ENCODE measurements at regions not wholly inside any gene's neighbourhood (a gene's known extent, or its start where the extent isn't known, plus 50 kb on each side); places are given as distances from the start of the nearest gene placed in this dataset.

DNA sequence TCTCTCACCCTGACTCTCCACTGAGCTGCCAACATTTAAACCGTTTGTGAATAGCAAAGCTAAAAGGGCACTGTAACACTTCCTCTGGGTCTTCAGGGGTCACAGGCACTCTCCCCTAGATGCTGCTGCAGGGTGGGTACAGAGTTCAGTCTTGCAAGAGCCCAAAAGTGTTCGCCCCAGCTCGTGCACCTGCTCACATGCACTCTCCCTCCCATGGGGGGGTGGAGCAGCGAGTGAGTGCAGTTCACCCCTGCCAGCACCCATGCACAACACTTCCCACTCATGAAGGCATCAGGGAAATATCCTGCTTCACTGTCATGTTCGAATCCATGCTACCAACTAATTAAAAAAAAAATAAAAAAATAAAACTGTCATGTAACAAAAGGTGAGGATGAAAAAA, 950.7 kb upstream of the PRR20A start:
- H3K4me3 ChIP-seq, result no peak overlapping the region
- no peaks in the 10 kb centered on the region for H3K27me3 ChIP-seq
- no peaks in the 10 kb centered on the region for H3K4me1 ChIP-seq
- H3K9me3 ChIP-seq, result peaks cover 0 to 12% (median 3%) of the 10 kb centered on the region in 4 donors
- DNase-seq (ENCODE audit: extremely low spot score), result no peak
- no peak overlapping the region for H3K27ac ChIP-seq (replicated peaks in 1 of 4)
- intact Hi-C loops (cut with DNase I), result no loop called here
- 83% methylated on average over 5 of the region's 5 CpGs for WGBS
- no peaks in the 10 kb centered on the region for H3K36me3 ChIP-seq
- TF ChIP-seq POLR2AphosphoS5 (IDR thresholded peaks at IDR 0.05) (no peak), POLR2A (IDR thresholded peaks at IDR 0.05; ENCODE audit: low read depth) (no peak), EP300 (IDR thresholded peaks at IDR 0.05) (no peak)
- TF ChIP-seq, protein P1, sequence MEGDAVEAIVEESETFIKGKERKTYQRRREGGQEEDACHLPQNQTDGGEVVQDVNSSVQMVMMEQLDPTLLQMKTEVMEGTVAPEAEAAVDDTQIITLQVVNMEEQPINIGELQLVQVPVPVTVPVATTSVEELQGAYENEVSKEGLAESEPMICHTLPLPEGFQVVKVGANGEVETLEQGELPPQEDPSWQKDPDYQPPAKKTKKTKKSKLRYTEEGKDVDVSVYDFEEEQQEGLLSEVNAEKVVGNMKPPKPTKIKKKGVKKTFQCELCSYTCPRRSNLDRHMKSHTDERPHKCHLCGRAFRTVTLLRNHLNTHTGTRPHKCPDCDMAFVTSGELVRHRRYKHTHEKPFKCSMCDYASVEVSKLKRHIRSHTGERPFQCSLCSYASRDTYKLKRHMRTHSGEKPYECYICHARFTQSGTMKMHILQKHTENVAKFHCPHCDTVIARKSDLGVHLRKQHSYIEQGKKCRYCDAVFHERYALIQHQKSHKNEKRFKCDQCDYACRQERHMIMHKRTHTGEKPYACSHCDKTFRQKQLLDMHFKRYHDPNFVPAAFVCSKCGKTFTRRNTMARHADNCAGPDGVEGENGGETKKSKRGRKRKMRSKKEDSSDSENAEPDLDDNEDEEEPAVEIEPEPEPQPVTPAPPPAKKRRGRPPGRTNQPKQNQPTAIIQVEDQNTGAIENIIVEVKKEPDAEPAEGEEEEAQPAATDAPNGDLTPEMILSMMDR (IDR thresholded peaks at IDR 0.05), result no peak

DNA sequence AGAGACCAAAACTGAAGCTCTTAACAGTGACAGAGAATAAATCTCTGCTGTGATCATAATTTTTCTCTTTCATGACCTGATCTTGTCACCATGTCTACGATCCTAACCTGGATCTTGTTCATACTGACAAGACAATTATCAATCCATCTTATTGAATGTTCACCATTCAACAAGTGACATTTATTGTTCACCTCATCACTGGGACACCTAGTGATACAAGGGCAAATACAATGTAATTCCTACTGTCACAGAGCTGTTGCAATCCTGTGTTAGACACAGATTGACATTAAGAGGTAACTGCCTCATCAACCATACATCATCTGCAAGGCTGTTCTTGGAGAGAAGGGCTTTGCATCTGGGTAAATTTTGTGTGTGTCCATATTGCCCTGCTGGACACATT, 942.4 kb upstream of the PRR20A start:
- TF ChIP-seq POLR2AphosphoS5 (IDR thresholded peaks at IDR 0.05) (no peak), POLR2A (IDR thresholded peaks at IDR 0.05; ENCODE audit: low read depth) (no peak), EP300 (IDR thresholded peaks at IDR 0.05) (no peak)
- no peaks in the 10 kb centered on the region for H3K27me3 ChIP-seq
- no peak overlapping the region for H3K27ac ChIP-seq (replicated peaks in 1 of 4)
- no peaks in the 10 kb centered on the region for H3K4me1 ChIP-seq
- H3K9me3 ChIP-seq, result no peaks in the 10 kb centered on the region
- H3K4me3 ChIP-seq, result no peak overlapping the region
- intact Hi-C loops (cut with DNase I), result no loop called here
- no peak for DNase-seq (ENCODE audit: extremely low spot score)
- WGBS, result 31% methylated on average over 1 of the region's 1 CpG
- H3K36me3 ChIP-seq, result no peaks in the 10 kb centered on the region

GRCh38 chr13:56201834-56202233, 938.9 kb upstream of the PRR20A start:
- no peak overlapping the region for H3K4me3 ChIP-seq
- WGBS, result 70% methylated on average over 2 of the region's 2 CpGs
- no peaks in the 10 kb centered on the region for H3K9me3 ChIP-seq
- no peaks in the 10 kb centered on the region for H3K27me3 ChIP-seq
- no peak overlapping the region for H3K27ac ChIP-seq (replicated peaks in 1 of 4)
- TF ChIP-seq, protein P1 (IDR thresholded peaks at IDR 0.05), result no peak
- TF ChIP-seq POLR2A (IDR thresholded peaks at IDR 0.05; ENCODE audit: low read depth) (no peak), POLR2AphosphoS5 (IDR thresholded peaks at IDR 0.05) (no peak), EP300 (IDR thresholded peaks at IDR 0.05) (no peak)
- no peaks in the 10 kb centered on the region for H3K4me1 ChIP-seq
- intact Hi-C loops (cut with DNase I), result no loop called here
- DNase-seq (ENCODE audit: extremely low spot score), result no peak
- H3K36me3 ChIP-seq, result no peaks in the 10 kb centered on the region

DNA sequence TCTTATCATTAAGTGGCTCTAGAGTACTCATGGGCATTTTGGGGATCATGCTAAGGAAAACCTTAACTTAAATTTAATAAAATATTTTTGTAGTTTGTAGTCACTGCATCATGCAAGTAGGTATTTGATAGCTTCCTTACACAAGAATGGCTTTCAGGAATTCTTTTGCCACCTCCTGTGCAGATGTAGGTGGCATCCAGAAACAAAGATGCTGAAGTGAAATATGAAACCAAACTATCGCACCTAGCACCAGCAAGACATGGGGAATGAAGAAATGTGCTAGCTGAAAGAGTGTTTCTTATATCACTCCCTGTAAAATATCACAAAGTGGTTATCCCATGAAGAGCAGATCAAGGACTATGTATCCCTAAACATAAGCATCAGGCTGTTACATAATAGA, 924.5 kb upstream of the PRR20A start:
- intact Hi-C loops (cut with DNase I), result no loop called here
- Histone ChIP-seq H3K27me3 (no peaks in the 10 kb centered on the region), H3K9me3 (peaks cover 0 to 6% (median 0%) of the 10 kb centered on the region in 4 donors), H3K27ac (replicated peaks in 1 of 4) (no peak overlapping the region), H3K36me3 (no peaks in the 10 kb centered on the region), H3K4me1 (no peaks in the 10 kb centered on the region), H3K4me3 (no peak overlapping the region)
- DNase-seq (ENCODE audit: extremely low spot score), result no peak
- TF ChIP-seq POLR2A (IDR thresholded peaks at IDR 0.05; ENCODE audit: low read depth) (no peak), POLR2AphosphoS5 (IDR thresholded peaks at IDR 0.05) (no peak), EP300 (IDR thresholded peaks at IDR 0.05) (no peak)
- TF ChIP-seq, protein P1 (IDR thresholded peaks at IDR 0.05), result no peak
- 90% methylated on average over 1 of the region's 1 CpG for WGBS

DNA sequence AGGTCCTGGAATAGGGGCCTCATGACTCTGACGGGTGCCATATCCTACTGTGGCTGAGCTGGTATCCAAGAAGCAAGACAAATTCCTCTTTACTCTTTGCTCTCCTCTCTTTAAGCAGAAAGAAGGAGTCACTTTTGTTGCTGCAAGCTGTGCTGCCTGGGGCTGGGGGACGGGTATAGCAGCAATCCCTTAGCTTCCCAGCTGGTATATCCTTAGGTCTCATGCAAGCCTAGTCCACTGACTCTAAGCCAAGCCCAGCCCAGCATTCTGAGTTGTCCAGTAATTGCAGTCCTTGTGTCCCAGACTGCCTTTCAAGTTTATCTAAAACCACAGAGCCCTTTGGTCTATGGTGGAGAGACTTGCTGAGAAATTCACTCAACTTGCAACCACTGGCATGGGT, 893.0 kb upstream of the PRR20A start:
- WGBS, result 82% methylated on average over 2 of the region's 2 CpGs
- no peaks in the 10 kb centered on the region for H3K36me3 ChIP-seq
- H3K4me3 ChIP-seq, result no peak overlapping the region
- H3K27ac ChIP-seq (replicated peaks in 1 of 4), result no peak overlapping the region
- H3K4me1 ChIP-seq, result no peaks in the 10 kb centered on the region
- H3K27me3 ChIP-seq, result no peaks in the 10 kb centered on the region
- DNase-seq (ENCODE audit: extremely low spot score), result no peak
- intact Hi-C loops (cut with DNase I), result no loop called here
- TF ChIP-seq POLR2AphosphoS5 (IDR thresholded peaks at IDR 0.05) (no peak), EP300 (IDR thresholded peaks at IDR 0.05) (no peak), POLR2A (IDR thresholded peaks at IDR 0.05; ENCODE audit: low read depth) (no peak)
- TF ChIP-seq, protein P1 (IDR thresholded peaks at IDR 0.05), result no peak
- H3K9me3 ChIP-seq, result peaks cover 0 to 5% (median 1%) of the 10 kb centered on the region in 4 donors

Data from esophagus muscularis mucosa (tissue), 4 donors.